ENCODE measurements at regions not wholly inside any gene's neighbourhood (a gene's known extent, or its start where the extent isn't known, plus 50 kb on each side); places are given as distances from the start of the nearest gene placed in this dataset.
A peak's percentile ranks its signal among the peaks of the same experiment; 100 is the strongest.

DNA sequence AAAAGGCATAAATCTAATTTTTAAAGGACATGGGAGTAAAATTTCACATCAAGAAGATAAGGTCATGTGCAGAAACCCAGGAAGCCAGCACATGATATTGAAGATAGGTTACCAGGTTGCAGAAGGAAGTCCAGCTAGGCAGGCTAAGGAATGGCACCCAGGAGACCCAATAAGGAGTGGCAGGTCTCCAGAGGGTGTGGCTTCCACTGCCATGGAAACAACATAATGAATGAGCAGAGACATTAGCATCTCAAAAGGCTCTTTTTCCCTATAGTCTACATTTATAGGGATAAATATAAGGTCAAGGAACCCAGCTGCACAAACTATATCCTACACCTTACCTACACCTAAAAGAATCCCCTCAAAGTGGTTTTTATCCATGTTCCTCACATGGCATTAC lies 275.9 kb downstream of the RPS29 start:
- Histone ChIP-seq H3K9me3 (ENCODE audit: severe bottlenecking) (no peaks in the 10 kb centered on the region), H3K27ac (ENCODE audit: poor library complexity, severe bottlenecking) (no peak overlapping the region), H3K27me3 (ENCODE audit: insufficient read depth, poor library complexity, severe bottlenecking) (no peaks in the 10 kb centered on the region), H3K4me1 (ENCODE audit: insufficient read depth, poor library complexity, severe bottlenecking) (no peaks in the 10 kb centered on the region), H3K36me3 (ENCODE audit: low read depth) (no peaks in the 10 kb centered on the region), H3K4me3 (ENCODE audit: severe bottlenecking) (no peak overlapping the region)
- DNase-seq (ENCODE audit: low spot score), result no peak
- TF ChIP-seq, protein P1, sequence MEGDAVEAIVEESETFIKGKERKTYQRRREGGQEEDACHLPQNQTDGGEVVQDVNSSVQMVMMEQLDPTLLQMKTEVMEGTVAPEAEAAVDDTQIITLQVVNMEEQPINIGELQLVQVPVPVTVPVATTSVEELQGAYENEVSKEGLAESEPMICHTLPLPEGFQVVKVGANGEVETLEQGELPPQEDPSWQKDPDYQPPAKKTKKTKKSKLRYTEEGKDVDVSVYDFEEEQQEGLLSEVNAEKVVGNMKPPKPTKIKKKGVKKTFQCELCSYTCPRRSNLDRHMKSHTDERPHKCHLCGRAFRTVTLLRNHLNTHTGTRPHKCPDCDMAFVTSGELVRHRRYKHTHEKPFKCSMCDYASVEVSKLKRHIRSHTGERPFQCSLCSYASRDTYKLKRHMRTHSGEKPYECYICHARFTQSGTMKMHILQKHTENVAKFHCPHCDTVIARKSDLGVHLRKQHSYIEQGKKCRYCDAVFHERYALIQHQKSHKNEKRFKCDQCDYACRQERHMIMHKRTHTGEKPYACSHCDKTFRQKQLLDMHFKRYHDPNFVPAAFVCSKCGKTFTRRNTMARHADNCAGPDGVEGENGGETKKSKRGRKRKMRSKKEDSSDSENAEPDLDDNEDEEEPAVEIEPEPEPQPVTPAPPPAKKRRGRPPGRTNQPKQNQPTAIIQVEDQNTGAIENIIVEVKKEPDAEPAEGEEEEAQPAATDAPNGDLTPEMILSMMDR (IDR thresholded peaks at IDR 0.05; ENCODE audit: poor library complexity, severe bottlenecking), result no peak
- no peak for ATAC-seq (ENCODE audit: low read depth)

DNA sequence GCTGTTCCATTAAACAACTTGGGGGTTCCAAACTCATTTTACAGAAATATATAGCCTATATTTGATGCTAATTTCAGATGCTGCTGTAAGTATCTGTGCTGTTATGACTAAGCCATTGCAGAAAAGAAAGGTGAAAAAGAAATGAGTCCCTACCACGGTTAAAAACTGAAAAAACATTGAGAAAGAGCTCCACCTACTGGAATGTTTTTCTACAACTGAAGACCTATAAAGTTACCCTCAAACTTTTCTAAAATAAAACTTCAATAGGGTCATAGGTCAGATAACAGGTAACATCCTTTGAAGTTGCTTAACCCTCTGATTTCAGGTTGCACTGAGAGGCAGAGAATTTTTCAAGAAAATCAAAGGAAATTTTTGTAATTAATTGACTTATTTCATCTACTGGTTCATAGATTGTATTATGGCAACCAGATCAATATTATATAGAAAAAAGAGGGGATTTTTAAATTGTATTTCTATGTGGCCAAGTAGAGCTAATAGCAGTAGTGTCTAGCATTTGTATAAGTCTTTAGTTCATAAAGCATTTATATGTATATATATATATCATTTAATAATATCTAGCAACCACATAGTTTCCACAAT lies 279.9 kb downstream of the RPS29 start:
- Histone ChIP-seq H3K36me3 (ENCODE audit: low read depth) (no peaks in the 10 kb centered on the region), H3K4me3 (ENCODE audit: severe bottlenecking) (no peak overlapping the region), H3K27ac (ENCODE audit: poor library complexity, severe bottlenecking) (no peak overlapping the region), H3K27me3 (ENCODE audit: insufficient read depth, poor library complexity, severe bottlenecking) (no peaks in the 10 kb centered on the region), H3K9me3 (ENCODE audit: severe bottlenecking) (no peaks in the 10 kb centered on the region), H3K4me1 (ENCODE audit: insufficient read depth, poor library complexity, severe bottlenecking) (no peaks in the 10 kb centered on the region)
- no peak for DNase-seq (ENCODE audit: low spot score)
- ATAC-seq (ENCODE audit: low read depth), result peak; percentile 61; the same call in 2 of the 3 replicates
- TF ChIP-seq, protein P1 (IDR thresholded peaks at IDR 0.05; ENCODE audit: poor library complexity, severe bottlenecking), result peak; percentile 83

DNA sequence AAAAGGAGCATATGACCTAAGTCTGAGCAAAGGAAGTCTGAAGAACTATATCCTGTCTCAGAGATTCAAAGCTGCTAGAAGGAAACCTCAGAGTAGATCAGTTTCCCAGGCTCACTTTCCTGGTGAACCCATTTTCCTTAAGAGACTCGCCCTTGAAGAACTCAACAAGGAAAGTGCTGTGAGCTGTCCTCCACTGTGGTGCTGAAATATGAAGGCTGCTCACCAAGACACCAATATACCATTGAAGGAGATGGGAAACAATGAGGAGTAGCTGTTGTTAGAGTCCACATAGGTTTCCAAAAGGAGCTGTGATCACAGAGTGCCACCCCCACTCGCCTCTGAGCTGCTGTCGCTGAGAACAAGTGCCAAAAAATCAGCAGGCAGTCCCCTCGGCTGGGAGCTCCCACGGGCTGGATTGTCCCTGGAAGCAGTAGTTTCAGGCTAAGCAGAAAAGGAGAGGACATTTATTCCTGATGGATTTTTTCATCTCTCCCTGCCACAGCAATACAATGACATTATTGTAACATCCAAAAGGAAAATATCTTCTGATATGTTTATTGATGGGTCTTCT lies 282.1 kb downstream of the RPS29 start:
- Histone ChIP-seq H3K27ac (ENCODE audit: poor library complexity, severe bottlenecking) (no peak overlapping the region), H3K4me3 (ENCODE audit: severe bottlenecking) (no peak overlapping the region), H3K27me3 (ENCODE audit: insufficient read depth, poor library complexity, severe bottlenecking) (peaks cover under 1% of the 10 kb centered on the region), H3K36me3 (ENCODE audit: low read depth) (no peaks in the 10 kb centered on the region), H3K9me3 (ENCODE audit: severe bottlenecking) (no peaks in the 10 kb centered on the region), H3K4me1 (ENCODE audit: insufficient read depth, poor library complexity, severe bottlenecking) (no peaks in the 10 kb centered on the region)
- DNase-seq (ENCODE audit: low spot score) (no peak), ATAC-seq (ENCODE audit: low read depth) (peak; percentile 55; the same call in 2 of the 3 replicates)
- TF ChIP-seq, protein P1 (IDR thresholded peaks at IDR 0.05; ENCODE audit: poor library complexity, severe bottlenecking), result no peak

DNA sequence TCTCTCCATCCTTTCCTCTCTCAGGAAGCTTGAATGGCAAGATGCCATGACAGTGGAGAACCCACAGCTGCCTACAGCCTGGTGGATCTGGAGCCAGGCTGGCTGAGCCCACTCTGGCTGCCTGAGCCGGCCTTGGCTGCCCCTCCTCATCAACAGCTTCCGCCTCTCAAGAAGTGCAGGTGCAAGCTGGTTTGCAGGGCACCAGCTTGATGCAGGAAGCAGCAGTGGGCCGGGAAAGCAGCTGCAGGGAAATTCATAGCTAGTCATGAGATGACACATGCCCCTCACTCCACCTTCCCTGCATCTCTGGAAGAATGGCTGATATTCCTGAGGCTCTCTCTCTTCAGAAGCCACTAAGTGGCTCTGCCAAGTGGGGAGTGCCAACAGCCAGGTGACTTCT lies 289.1 kb downstream of the RPS29 start:
- Histone ChIP-seq H3K36me3 (ENCODE audit: low read depth) (no peaks in the 10 kb centered on the region), H3K9me3 (ENCODE audit: severe bottlenecking) (no peaks in the 10 kb centered on the region), H3K4me1 (ENCODE audit: insufficient read depth, poor library complexity, severe bottlenecking) (no peaks in the 10 kb centered on the region), H3K4me3 (ENCODE audit: severe bottlenecking) (no peak overlapping the region), H3K27ac (ENCODE audit: poor library complexity, severe bottlenecking) (no peak overlapping the region), H3K27me3 (ENCODE audit: insufficient read depth, poor library complexity, severe bottlenecking) (peaks cover 7% of the 10 kb centered on the region)
- DNase-seq (ENCODE audit: low spot score) (no peak), ATAC-seq (ENCODE audit: low read depth) (no peak)
- TF ChIP-seq, protein P1 (IDR thresholded peaks at IDR 0.05; ENCODE audit: poor library complexity, severe bottlenecking), result no peak

DNA sequence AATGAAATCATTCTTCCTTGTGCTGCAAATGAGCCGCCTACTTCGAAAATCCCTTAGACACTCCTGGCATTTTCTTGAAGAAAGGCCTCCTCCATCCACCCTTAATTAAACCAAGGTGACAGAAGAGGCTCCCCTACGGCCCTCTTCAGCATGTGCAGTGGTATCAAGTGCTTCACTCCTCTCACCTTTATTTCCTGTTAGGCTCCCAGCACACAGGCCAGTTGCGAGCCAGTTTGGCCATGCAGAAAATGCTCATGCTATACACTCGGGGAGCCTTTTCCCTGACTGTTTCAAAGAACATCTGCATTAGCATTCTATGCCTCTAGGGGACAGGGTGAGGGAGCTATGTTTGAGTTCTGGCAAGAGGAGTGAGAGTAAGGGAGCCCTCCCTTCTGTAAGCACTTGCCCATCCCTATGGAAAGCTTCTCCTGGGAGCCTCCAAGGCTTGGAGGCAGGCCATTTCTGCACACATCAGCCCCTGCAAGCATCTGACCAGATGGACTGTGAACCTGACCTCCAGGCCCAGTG lies 291.5 kb downstream of the RPS29 start:
- Histone ChIP-seq H3K27me3 (ENCODE audit: insufficient read depth, poor library complexity, severe bottlenecking) (peaks cover 7% of the 10 kb centered on the region), H3K4me1 (ENCODE audit: insufficient read depth, poor library complexity, severe bottlenecking) (no peaks in the 10 kb centered on the region), H3K9me3 (ENCODE audit: severe bottlenecking) (no peaks in the 10 kb centered on the region), H3K36me3 (ENCODE audit: low read depth) (no peaks in the 10 kb centered on the region), H3K4me3 (ENCODE audit: severe bottlenecking) (no peak overlapping the region), H3K27ac (ENCODE audit: poor library complexity, severe bottlenecking) (no peak overlapping the region)
- ATAC-seq (ENCODE audit: low read depth) (no peak), DNase-seq (ENCODE audit: low spot score) (no peak)
- TF ChIP-seq, protein P1 (IDR thresholded peaks at IDR 0.05; ENCODE audit: poor library complexity, severe bottlenecking), result no peak

Data from RWPE2 (cell line).